NCI-H2227 treated with DMSO at 0.1 percent for 48 hours (cell line): ENCODE measurements at regions not wholly inside any gene's neighbourhood (a gene's known extent, or its start where the extent isn't known, plus 50 kb on each side); places are given as distances from the start of the nearest gene placed in this dataset.

Experiments used
- DNase-seq: peaks from one replicate; lab custom pipeline; 2025; lab: John Stamatoyannopoulos, UW

DNA sequence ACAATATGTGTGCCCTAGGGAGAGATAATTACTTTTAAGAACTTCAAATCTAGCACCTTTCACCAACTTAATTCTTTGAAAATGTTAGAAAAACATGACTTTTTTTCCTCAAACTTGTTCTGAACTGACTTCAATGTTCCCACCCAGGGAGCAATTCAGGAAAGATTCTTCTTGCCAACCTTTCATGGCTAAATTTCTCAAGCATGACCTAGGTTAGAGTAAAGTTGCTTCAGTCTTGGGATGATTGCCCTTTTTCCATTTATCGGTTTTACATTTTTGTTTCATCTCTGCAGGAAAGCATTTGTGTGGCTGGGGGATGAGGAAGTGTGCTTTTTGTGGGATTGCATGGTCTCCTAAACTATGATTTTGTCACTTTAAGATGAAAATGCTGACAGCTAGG lies 647.7 kb downstream of the LTN1 start:
- DNase-seq: no peak

- DNase-seq: no peak
Measured at GRCh38 chr21:28342212-28342810, 650.4 kb downstream of the LTN1 start.

DNA sequence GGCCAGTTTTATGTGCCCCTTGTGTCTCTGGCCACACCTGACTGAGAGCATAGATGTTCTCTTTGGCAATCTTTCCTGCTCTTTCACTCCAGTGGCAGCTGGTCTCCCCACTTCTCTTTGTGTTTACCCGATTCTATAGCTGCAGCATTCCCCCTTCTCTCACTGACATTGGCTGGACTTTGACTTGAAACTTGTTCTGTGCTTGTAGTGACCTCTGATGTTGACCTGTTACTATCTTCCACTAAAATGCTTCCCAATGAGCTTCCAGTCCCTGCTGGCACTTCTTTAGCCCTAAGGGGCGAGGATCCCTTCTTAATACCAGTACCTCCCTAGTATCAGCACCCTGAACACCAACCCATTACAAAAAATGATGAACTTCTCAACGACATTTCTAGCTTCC lies 653.3 kb downstream of the LTN1 start:
- no peak for DNase-seq

GRCh38 chr21:28338701-28339305 lies 653.9 kb downstream of the LTN1 start:
- no peak for DNase-seq

- no peak for DNase-seq
Measured at GRCh38 chr21:28337315-28337714, 655.4 kb downstream of the LTN1 start.

DNA sequence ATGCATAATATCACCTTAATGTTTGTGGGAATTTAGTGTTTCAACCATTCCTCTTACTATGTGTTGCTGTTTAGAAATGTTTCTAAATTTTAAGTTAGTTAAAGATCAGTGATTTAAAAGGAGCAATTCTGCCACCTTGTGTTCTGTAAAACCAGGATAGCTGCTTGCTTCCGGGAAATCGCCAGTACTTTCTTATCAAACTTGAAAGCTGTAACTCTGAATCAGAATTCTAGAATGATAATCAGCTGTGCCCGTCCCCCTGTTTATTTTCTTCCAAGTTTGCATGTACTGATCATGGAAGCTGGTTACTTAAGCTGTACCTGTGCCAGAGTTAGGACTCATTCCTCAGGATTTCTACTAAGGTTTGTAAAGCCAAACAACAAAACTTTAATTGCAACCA lies 656.4 kb downstream of the LTN1 start:
- DNase-seq: no peak

GRCh38 chr21:28334407-28334806 lies 658.3 kb downstream of the LTN1 start:
- DNase-seq: no peak

- no peak for DNase-seq
Measured at GRCh38 chr21:28333578-28334075, 659.0 kb downstream of the LTN1 start.

DNA sequence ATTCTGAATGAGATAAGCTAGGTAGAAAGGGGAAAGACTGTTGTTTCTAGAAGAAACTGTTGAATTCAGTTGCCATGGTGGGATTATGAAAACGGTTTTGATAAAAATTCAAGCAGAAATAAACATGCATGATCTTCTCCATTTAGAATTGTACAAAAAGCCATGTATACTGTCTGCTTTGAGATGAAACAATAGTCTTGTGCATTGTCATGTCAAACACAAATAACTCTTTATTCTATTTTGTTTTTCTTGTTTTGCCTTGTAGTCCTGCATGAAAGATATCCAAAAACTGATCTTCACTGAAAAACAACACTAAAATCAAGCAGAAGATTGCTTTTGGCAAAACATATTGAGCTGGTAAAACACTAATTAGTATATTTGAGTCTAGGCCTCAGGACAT lies 659.9 kb downstream of the LTN1 start:
- no peak for DNase-seq

DNA sequence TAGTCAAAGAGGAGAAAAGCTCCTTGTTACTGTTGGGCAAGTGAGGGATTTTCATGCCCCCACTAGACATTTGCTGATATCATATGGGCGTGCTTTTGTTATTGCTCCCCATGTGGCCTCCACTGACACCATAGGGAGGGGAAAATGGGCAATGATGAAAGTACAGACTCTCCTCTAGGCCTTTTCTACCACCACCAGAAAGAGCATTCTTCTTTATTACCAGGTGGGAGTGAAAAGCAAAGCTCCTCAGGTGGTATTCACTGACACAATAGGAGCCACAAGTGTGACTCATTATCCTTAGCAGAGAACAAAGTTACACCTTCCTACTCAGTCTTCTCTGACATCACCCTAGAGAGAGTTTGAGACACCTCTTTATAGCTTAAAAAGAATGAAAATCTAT lies 667.1 kb downstream of the LTN1 start:
- no peak for DNase-seq

- DNase-seq: no peak
Measured at GRCh38 chr21:28324690-28325089, 668.0 kb downstream of the LTN1 start.

- no peak for DNase-seq
Measured at GRCh38 chr21:28317177-28317950, 675.3 kb downstream of the LTN1 start.

DNA sequence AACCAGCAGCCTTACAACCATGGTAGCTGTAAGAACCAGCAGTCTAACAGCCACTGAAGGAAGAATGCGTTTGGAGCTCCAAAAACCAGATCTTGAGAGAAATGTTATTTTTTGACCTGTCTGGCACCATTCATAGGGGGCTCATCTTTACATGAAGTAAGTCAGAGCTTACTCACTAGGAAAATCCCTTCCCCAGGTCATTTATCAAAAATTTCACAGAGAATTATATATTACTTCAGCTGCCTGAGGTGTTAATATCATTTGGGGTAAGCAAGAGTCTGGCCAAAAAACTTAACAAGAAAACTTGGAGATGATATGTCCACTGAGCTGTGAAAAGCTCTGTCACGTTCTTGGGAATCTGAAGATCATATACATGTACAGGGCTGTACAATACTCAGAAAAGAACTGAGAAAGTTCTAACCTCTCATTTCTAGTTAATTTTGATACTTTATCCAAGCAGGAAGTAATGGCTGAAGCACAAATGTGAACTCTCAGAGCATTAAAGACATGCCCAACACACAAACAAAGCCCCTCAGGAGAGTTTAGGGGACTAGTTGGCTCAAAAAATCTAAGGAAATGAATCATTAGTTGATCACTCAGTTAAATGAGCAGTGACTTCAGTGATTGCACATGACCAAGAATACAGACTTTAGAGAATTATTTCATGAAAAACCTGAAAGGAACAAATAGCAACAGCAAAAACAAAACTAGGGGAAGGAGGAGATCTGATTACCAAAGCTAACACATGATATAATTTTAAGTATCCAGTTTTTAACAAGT lies 681.1 kb downstream of the LTN1 start:
- no peak for DNase-seq

GRCh38 chr21:28310711-28311110 lies 682.0 kb downstream of the LTN1 start:
- DNase-seq: no peak

DNA sequence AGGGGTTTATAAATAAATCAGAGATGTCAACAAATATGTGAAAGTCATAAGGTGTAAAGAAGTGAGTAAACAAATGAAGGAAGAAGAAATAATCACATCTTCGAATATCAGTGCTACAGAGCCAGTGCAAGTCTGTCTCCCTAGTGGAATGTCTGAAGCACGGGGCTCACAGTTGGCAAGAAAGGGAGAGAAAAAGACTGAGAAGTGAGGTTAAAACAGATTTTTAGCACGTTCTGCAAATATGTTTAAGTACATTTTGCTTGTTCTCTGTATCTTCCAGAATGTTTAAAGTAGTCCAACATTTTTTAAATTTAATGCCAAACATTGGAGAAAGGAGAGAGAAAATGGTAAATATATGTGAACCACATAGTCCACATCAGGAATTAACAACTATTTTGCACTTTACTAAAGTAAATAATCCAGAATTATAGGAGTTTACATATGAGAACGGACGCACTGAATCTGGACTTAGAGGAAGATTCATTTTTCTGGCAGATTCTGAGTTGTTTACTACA lies 682.4 kb downstream of the LTN1 start:
- no peak for DNase-seq

DNA sequence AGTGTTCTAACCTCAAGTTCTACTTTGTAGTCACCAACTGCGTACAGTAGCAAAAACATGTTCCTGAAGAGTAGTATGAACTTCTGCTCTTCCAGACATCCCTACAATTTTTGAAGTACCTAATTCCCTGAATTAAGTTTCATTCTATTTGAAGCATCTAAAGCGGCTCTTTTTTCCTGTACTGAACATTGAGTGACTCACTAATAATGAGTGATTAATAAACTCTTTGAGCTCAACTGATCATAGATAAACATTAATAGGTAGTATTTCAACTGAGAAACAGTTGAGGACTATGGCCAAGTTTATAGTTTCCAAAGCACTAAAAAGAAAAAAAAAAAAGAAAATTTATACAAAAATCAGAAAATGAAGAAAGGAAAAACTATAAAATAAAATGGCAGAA lies 683.1 kb downstream of the LTN1 start:
- DNase-seq: no peak

- no peak for DNase-seq
Measured at GRCh38 chr21:28308516-28308915, 684.2 kb downstream of the LTN1 start.

GRCh38 chr21:28299946-28300345 lies 692.7 kb downstream of the LTN1 start:
- no peak for DNase-seq

DNA sequence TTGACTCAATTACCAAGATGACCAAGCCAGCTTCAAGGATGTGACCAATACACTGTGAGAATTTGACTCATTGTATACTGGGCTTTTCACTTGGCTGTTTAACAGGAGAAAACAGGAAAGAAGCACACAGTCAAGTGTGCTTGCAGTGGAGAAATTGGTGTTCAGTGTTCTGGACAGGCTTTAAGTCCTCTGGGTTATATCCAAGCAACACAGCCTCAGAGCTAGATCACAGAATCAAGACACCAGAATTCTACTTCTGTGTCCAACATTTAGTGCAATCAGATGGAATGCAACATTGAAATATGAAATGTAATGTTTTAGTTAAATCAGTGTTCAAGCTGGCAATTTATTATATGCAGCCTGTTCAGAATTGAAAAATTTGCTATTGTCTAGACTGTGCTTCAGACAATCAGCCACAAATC lies 694.4 kb downstream of the LTN1 start:
- no peak for DNase-seq

- no peak for DNase-seq
Measured at GRCh38 chr21:28294051-28294450, 698.6 kb downstream of the LTN1 start.

DNA sequence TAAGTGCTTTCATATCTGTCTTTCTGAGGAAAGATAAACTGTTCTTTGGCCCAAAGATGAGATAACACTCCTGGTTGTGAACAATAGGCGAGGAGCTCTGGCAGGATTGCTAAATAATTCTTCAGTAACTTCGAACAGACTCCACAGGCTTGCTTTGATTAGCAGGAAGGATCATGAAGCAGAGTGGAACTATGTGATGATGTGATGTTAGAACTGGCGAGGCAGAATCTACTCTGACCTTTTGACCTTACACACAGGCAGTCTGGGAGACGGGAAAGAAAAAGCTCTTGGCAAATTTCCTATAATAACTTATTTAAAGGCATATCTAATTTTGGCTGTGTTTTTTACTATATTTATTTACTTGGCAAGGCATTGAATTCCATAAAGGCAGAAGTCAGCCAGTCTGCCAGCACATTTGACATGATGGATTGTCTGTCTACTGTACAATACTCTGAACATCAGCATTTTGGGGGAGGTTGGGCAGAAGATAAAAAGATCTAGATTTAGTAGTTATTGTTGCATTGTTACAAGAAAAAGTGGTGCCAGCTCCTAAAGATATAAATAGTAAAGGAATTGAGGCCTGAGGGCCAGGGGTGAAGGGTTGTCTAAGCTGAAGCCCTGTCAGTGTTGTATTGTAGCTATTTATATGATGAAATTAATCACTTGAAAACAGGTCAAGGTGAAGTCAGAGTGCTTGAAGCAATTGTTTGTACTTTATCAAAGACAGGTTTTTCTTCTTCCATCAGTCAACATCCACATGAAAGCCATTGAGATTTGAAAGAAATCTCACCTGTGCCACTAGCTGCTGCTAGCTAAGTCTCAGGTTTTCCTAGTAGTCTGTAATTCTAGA lies 708.8 kb downstream of the LTN1 start:
- DNase-seq: no peak
